Transverse colon (tissue), 4 donors: ENCODE measurements at regions not wholly inside any gene's neighbourhood (a gene's known extent, or its start where the extent isn't known, plus 50 kb on each side); places are given as distances from the start of the nearest gene placed in this dataset.
"Not testable (repeated sequence)": the region's sequence is repeated elsewhere in the genome, so short reads cannot be mapped to it uniquely, and the experiment has no call there.

Experiments
- DNase-seq: peaks from one replicate; pipeline ENCODE4 v3.0.0-alpha.2; 2019
- H3K27ac ChIP-seq, 4 donors: fragments of 200-600 bp; sonication (generic); 2 replicates each; pipeline ENCODE4 v1.5.1; 2016 to 2018; ENCODE audit warnings: inconsistent platforms in 4 of 4
- H3K27me3 ChIP-seq: fragments of 200-600 bp; sonication (generic); 2 replicates; pipeline ENCODE4 v1.5.1; 2017; ENCODE audit warnings: inconsistent platforms
- H3K36me3 ChIP-seq, 4 donors: fragments of 200-600 bp; sonication (generic); 2 replicates each; pipeline ENCODE4 v1.5.1; 2017 to 2019; ENCODE audit warnings: inconsistent platforms in 4 of 4
- H3K4me1 ChIP-seq, 4 donors: fragments of 200-600 bp; sonication (generic); 2 replicates each; pipeline ENCODE4 v1.5.1; 2017 to 2020; ENCODE audit warnings: inconsistent platforms in 4 of 4
- H3K4me3 ChIP-seq, 4 donors: fragments of 200-600 bp; sonication (generic); 1 replicate in 1 of 4; 2 replicates in 3 of 4; pipeline versions ENCODE4 v1.5.1 to v1.6.1; 2017 to 2019; ENCODE audit warnings: inconsistent platforms in 4 of 4
- H3K9me3 ChIP-seq, 2 donors: fragments of 200-600 bp; sonication (generic); 2 replicates each; pipeline ENCODE4 v1.5.1; 2017 to 2019; ENCODE audit warnings: inconsistent platforms in 2 of 2
- CTCF ChIP-seq, 5 experiments: fragments of 200-600 bp in 3 of 5; fragments of 450-650 bp in 2 of 5; sonication (generic) in 3 of 5; IDR thresholded peaks; 1 replicate in 2 of 5; 2 replicates in 3 of 5; pipeline ENCODE4 v1.5.1; 2016 to 2017; ENCODE audit warnings: antibody characterized with exemption in 5 of 5, inconsistent platforms in 3 of 5, mild to moderate bottlenecking in 2 of 5, moderate library complexity in 1 of 5
- EP300 ChIP-seq: sonication (generic); formaldehyde crosslinking; IDR thresholded peaks from one replicate; pipeline ENCODE4 v1.6.1; 2017; ENCODE audit warnings: antibody characterized with exemption, low read depth
- POLR2A ChIP-seq: fragments of 450-650 bp; IDR thresholded peaks from one replicate; pipeline ENCODE4 v1.6.1; 2016; ENCODE audit warnings: antibody characterized with exemption, mild to moderate bottlenecking, moderate library complexity
- POLR2AphosphoS5 ChIP-seq, 3 donors: sonication (generic); formaldehyde crosslinking; IDR thresholded peaks; one replicate each; pipeline ENCODE4 v1.6.1; 2016; ENCODE audit warnings: antibody characterized with exemption in 3 of 3
- WGBS, 2 donors: methylation state at CpG; one replicate each; pipeline ENCODE4 v1.1.5; 2018; ENCODE audit warnings: low coverage in 1 of 2; 5-methylcytosine and 5-hydroxymethylcytosine counted together
- in situ Hi-C, 4 donors: fragments of 200-750 bp; cut with MboI; loops; one replicate each; pipeline versions ENCODE4 v1.15.0 to v1.15.1; 2017; ENCODE audit warnings: low sequenced_read_pairs in 3 of 4, low pct_ligation_motif_present in 1 of 4, low pct_unique_long_range_greater_than_20kb in 1 of 4
- intact Hi-C: fragments of 100-400 bp; cut with DNase I; formaldehyde crosslinking; loops from one replicate; pipeline ENCODE4 v1.15.1; 2023; ENCODE audit warnings: low total_unique reads

GRCh38 chr3:56952846-56953245 lies 107.6 kb upstream of the SPATA12 start:
- DNase-seq = peak; percentile 33
- intact Hi-C loops = no loop called here
- Histone ChIP-seq H3K36me3 (no peaks in the 10 kb centered on the region), H3K9me3 (no peaks in the 10 kb centered on the region), H3K4me3 (no peak overlapping the region), H3K27me3 (no peaks in the 10 kb centered on the region), H3K27ac (peak overlapping the region in 1 of 4 donors; percentile 43), H3K4me1 (peaks cover 4 to 15% (median 11%) of the 10 kb centered on the region in 4 donors)
- TF ChIP-seq EP300 = no peak
- no peak for TF ChIP-seq POLR2AphosphoS5 (IDR thresholded peaks at IDR 0.05)
- no peak for TF ChIP-seq CTCF (IDR thresholded peaks at IDR 0.05)
- no peak for TF ChIP-seq POLR2A
- 17 to 48% methylated on average over 1 to 4 of the region's 4 CpGs for WGBS, 2 donors
- in situ Hi-C loops = no loop called here

GRCh38 chr3:56952061-56952460 lies 108.4 kb upstream of the SPATA12 start:
- Histone ChIP-seq H3K4me3 (no peak overlapping the region), H3K27ac (no peak overlapping the region), H3K36me3 (no peaks in the 10 kb centered on the region), H3K4me1 (peaks cover 4 to 15% (median 11%) of the 10 kb centered on the region in 4 donors), H3K27me3 (no peaks in the 10 kb centered on the region), H3K9me3 (no peaks in the 10 kb centered on the region)
- TF ChIP-seq POLR2AphosphoS5 (IDR thresholded peaks at IDR 0.05) = no peak
- no peak for TF ChIP-seq POLR2A
- no peak for TF ChIP-seq EP300
- no peak for TF ChIP-seq CTCF (IDR thresholded peaks at IDR 0.05)
- intact Hi-C loops = no loop called here
- DNase-seq = no peak
- 73% methylated on average over 1 of the region's 1 CpG; no CpG with 5 or more reads in 1 of the 2 donors for WGBS, 2 donors
- in situ Hi-C loops = no loop called here

- in situ Hi-C loops = no loop called here
- 29 to 49% methylated on average over 1 of the region's 1 CpG for WGBS, 2 donors
- intact Hi-C loops = no loop called here
These were observed 109.1 kb upstream of the SPATA12 start for GRCh38 chr3:56951366-56951765.

GRCh38 chr3:56945378-56945777 lies 115.1 kb upstream of the SPATA12 start:
- H3K9me3 ChIP-seq, intact Hi-C loops, in situ Hi-C loops, H3K27ac ChIP-seq, H3K4me3 ChIP-seq, DNase-seq, H3K27me3 ChIP-seq, H3K36me3 ChIP-seq, H3K4me1 ChIP-seq: not testable (repeated sequence)
- WGBS, 2 donors = 53% methylated on average over 5 of the region's 5 CpGs; no CpG with 5 or more reads in 1 of the 2 donors

More at GRCh38 chr3:56951366-56951765, 109.1 kb upstream of the SPATA12 start:
- Histone ChIP-seq H3K27ac (no peak overlapping the region), H3K4me1 (peaks cover 4 to 15% (median 11%) of the 10 kb centered on the region in 4 donors), H3K36me3 (no peaks in the 10 kb centered on the region), H3K27me3 (no peaks in the 10 kb centered on the region), H3K4me3 (no peak overlapping the region), H3K9me3 (no peaks in the 10 kb centered on the region)
- no peak for DNase-seq
- TF ChIP-seq POLR2A = no peak
- TF ChIP-seq CTCF (IDR thresholded peaks at IDR 0.05) = no peak
- no peak for TF ChIP-seq POLR2AphosphoS5 (IDR thresholded peaks at IDR 0.05)
- TF ChIP-seq EP300 = no peak

GRCh38 chr3:56942523-56942922 lies 117.9 kb upstream of the SPATA12 start:
- in situ Hi-C loops (no loop called here), intact Hi-C loops (no loop called here)
- TF ChIP-seq POLR2AphosphoS5 (IDR thresholded peaks at IDR 0.05) (no peak), EP300 (no peak), POLR2A (no peak), CTCF (IDR thresholded peaks at IDR 0.05) (no peak)
- WGBS, 2 donors = 33 to 53% methylated on average over 2 of the region's 2 CpGs
- DNase-seq = no peak
- no peaks in the 10 kb centered on the region for H3K9me3 ChIP-seq
- no peak overlapping the region for H3K27ac ChIP-seq
- no peaks in the 10 kb centered on the region for H3K36me3 ChIP-seq
- H3K4me1 ChIP-seq = no peaks in the 10 kb centered on the region
- no peaks in the 10 kb centered on the region for H3K27me3 ChIP-seq
- H3K4me3 ChIP-seq = no peak overlapping the region
